SU-DHL-6 (cell line): ENCODE measurements at regions not wholly inside any gene's neighbourhood (a gene's known extent, or its start where the extent isn't known, plus 50 kb on each side); places are given as distances from the start of the nearest gene placed in this dataset.
"Not testable (repeated sequence)": the region's sequence is repeated elsewhere in the genome, so short reads cannot be mapped to it uniquely, and the experiment has no call there.

ENCODE experiments used
- H2AFZ ChIP-seq: fragments of 200-600 bp; sonication (generic); 2 replicates; pipeline ENCODE4 v1.6.1; 2014; ENCODE audit warnings: low read depth, mild to moderate bottlenecking, moderate library complexity, mixed read lengths, antibody characterized with exemption, low read length; ENCODE audit not compliant: severe bottlenecking
- H3F3A ChIP-seq: fragments of 200-600 bp; shearing (Covaris generic); 2 replicates; pipeline ENCODE4 v1.6.0; 2016; ENCODE audit warnings: antibody characterized with exemption, mild to moderate bottlenecking; ENCODE audit not compliant: insufficient read depth
- H3K27ac ChIP-seq: fragments of 200-600 bp; sonication (generic); 2 replicates; pipeline ENCODE4 v1.5.1; 2016; ENCODE audit warnings: low read depth, mild to moderate bottlenecking, low read length, moderate library complexity, mixed read lengths
- H3K27me3 ChIP-seq: fragments of 200-600 bp; sonication (generic), shearing (Covaris generic); 2 replicates; pipeline ENCODE4 v1.6.0; 2014; ENCODE audit warnings: mild to moderate bottlenecking, low read length
- H3K36me3 ChIP-seq: fragments of 200-600 bp; sonication (generic); 2 replicates; pipeline ENCODE4 v1.6.1; 2014; ENCODE audit warnings: mild to moderate bottlenecking, low read length, mixed read lengths
- H3K4me2 ChIP-seq: fragments of 300-600, 200-600 bp; shearing (Covaris generic), sonication (generic); 2 replicates; pipeline ENCODE4 v1.6.0; 2014; ENCODE audit warnings: low read length, low read depth, mild to moderate bottlenecking; ENCODE audit not compliant: poor library complexity, severe bottlenecking
- H3K4me3 ChIP-seq: fragments of 200-600 bp; sonication (generic); 2 replicates; pipeline ENCODE4 v1.5.1; 2014; ENCODE audit warnings: antibody characterized with exemption, low read length, mild to moderate bottlenecking, mixed read lengths; ENCODE audit not compliant: insufficient read depth, poor library complexity, severe bottlenecking
- H3K79me2 ChIP-seq: fragments of 200-600 bp; sonication (generic); 2 replicates; pipeline ENCODE4 v1.6.1; 2014; ENCODE audit warnings: mild to moderate bottlenecking, low read length, moderate library complexity; ENCODE audit not compliant: insufficient read depth
- H3K9ac ChIP-seq: fragments of 200-600 bp; sonication (generic); 2 replicates; pipeline ENCODE4 v1.7.0; 2014; ENCODE audit warnings: mild to moderate bottlenecking, low read length
- H3K9me2 ChIP-seq: fragments of 200-600 bp; sonication (generic); replicated peaks from 2 replicates; pipeline ENCODE4 v1.6.1; 2014; ENCODE audit warnings: low read length; ENCODE audit not compliant: insufficient read depth
- H3K9me3 ChIP-seq: fragments of 200-600 bp; sonication (generic); 2 replicates; pipeline ENCODE4 v1.6.1; 2014; ENCODE audit warnings: low read length, mixed read lengths; ENCODE audit not compliant: insufficient read depth
- H4K20me1 ChIP-seq: fragments of 200-600 bp; sonication (generic); 2 replicates; pipeline ENCODE4 v1.6.1; 2014; ENCODE audit warnings: low read depth, mild to moderate bottlenecking, antibody characterized with exemption, low read length, moderate library complexity, mixed read lengths
- EZH2phosphoT487 ChIP-seq: fragments of 200-600 bp; sonication (generic), shearing (Covaris generic); conservative IDR thresholded peaks from 2 replicates; pipeline ENCODE4 v1.6.1; 2018; ENCODE audit warnings: mild to moderate bottlenecking, antibody characterized with exemption, low read length, moderate library complexity, mixed read lengths
- TF ChIP-seq, protein P1 (sequence below): fragments of 200-600 bp; sonication (generic); IDR thresholded peaks from one replicate; pipeline ENCODE4 v1.5.1; 2017; ENCODE audit warnings: antibody characterized with exemption, mild to moderate bottlenecking, low read length, moderate library complexity; ENCODE audit not compliant: insufficient read depth, poor library complexity, severe bottlenecking

DNA sequence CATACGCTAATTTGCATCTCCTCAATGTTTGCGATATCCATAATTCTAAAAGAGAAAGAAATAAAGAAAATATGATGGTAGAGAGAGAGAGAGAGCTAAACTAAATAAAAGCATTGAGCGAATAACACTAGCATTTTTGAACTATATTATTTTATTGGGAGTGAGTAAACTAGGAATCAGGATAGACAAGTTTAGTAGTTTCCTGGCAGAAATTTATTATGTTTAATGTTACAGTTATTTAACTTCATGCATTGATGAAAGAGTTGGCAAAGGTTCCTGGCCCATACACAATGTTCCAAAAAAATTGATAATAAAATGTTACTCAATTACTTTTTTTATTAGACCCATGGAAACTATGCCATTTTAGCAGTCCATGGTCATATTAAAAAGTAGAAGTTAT, 1708.2 kb upstream of the CDH6 start:
- Histone ChIP-seq H4K20me1 (no peaks in the 10 kb centered on the region), H3K4me2 (no peak overlapping the region), H3K27me3 (no peaks in the 10 kb centered on the region), H3K36me3 (no peaks in the 10 kb centered on the region), H3K9ac (no peak overlapping the region), H3K9me2 (no peaks in the 10 kb centered on the region), H3K79me2 (no peaks in the 10 kb centered on the region), H3K4me3 (no peak overlapping the region), H3F3A (no peaks in the 10 kb centered on the region), H3K27ac (no peak overlapping the region), H3K9me3 (no peaks in the 10 kb centered on the region), H2AFZ (no peak overlapping the region)
- TF ChIP-seq, protein P1, sequence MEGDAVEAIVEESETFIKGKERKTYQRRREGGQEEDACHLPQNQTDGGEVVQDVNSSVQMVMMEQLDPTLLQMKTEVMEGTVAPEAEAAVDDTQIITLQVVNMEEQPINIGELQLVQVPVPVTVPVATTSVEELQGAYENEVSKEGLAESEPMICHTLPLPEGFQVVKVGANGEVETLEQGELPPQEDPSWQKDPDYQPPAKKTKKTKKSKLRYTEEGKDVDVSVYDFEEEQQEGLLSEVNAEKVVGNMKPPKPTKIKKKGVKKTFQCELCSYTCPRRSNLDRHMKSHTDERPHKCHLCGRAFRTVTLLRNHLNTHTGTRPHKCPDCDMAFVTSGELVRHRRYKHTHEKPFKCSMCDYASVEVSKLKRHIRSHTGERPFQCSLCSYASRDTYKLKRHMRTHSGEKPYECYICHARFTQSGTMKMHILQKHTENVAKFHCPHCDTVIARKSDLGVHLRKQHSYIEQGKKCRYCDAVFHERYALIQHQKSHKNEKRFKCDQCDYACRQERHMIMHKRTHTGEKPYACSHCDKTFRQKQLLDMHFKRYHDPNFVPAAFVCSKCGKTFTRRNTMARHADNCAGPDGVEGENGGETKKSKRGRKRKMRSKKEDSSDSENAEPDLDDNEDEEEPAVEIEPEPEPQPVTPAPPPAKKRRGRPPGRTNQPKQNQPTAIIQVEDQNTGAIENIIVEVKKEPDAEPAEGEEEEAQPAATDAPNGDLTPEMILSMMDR: no peak
- no peak for TF ChIP-seq EZH2phosphoT487

DNA sequence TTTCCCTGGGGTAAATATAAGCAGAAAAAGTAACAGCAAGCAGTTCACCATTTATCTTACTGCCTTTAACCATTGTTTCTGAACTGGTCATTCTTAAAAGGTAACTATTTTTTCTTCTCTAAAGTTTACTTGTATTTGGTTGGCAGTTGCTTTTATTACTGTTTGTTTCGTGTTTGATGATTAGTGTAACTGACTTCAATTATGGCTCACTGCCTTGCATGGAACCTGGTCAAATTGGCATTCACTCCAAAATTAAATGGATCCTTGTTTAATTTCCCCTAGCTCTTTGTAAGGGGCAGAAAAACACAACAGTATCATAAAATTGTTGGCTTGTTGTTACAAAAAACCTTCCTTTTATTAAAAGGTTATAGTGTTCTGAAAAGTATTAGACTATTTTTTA, 1723.9 kb upstream of the CDH6 start:
- Histone ChIP-seq H3K27me3 (no peaks in the 10 kb centered on the region), H3F3A (no peaks in the 10 kb centered on the region), H3K36me3 (no peaks in the 10 kb centered on the region), H4K20me1 (no peaks in the 10 kb centered on the region), H3K9me2 (no peaks in the 10 kb centered on the region), H3K4me2 (no peak overlapping the region), H3K79me2 (no peaks in the 10 kb centered on the region), H2AFZ (no peak overlapping the region), H3K27ac (no peak overlapping the region), H3K9ac (no peak overlapping the region), H3K4me3 (no peak overlapping the region), H3K9me3 (no peaks in the 10 kb centered on the region)
- TF ChIP-seq EZH2phosphoT487: no peak
- TF ChIP-seq, protein P1: no peak

DNA sequence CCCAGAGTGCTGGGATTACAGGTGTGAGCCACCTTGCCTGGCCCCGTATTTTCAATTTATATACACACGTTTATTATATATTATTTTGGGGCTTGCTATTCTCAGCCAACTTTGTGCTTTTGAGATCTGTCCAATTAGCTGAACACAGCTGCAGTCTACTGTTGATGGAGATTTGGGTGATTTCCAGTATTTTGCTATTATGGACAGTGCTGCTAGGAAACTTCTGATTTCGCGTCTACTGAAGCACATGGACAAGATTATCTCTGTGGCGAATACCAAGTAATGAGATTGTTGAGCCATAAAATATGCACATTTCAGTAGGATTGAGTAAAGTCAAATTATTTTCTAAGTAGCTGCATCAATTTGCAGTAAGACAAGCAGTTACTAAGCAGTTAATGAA, 1731.2 kb upstream of the CDH6 start:
- Histone ChIP-seq H3F3A (no peaks in the 10 kb centered on the region), H3K27me3 (no peaks in the 10 kb centered on the region), H3K9ac (no peak overlapping the region), H2AFZ (no peak overlapping the region), H3K9me3 (no peaks in the 10 kb centered on the region), H3K9me2 (no peaks in the 10 kb centered on the region), H3K36me3 (no peaks in the 10 kb centered on the region), H3K79me2 (no peaks in the 10 kb centered on the region), H4K20me1 (no peaks in the 10 kb centered on the region), H3K27ac (no peak overlapping the region), H3K4me2 (no peak overlapping the region), H3K4me3 (no peak overlapping the region)
- TF ChIP-seq, protein P1: no peak
- TF ChIP-seq EZH2phosphoT487: no peak

DNA sequence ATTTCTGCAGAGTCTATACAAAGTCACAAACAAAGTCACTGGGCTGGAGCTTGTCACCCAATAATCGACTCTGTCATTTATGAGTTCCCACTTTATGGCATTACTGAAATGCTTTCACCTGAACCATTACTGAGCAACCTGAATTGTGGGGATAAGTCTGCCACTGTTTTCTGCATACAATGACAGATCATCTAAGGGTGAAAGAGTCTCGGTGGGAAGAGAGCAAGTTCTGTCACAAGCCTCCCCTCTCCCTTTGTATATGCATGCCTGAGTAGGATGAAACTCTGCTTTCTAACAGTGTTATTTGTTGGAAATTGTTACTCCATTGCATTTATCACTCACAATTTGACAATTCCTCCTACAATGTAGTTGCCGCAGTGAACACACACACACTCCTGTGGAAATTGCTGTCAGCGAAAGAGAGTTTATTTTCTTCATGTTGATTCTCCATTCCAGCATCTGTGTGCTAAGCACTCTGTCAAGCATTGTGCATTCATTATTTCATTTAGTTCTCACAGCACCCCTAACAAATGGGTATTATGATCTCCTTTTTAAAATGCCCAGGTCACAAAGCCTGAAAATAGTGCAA, 1732.4 kb upstream of the CDH6 start:
- Histone ChIP-seq H3K9me3 (no peaks in the 10 kb centered on the region), H3K9ac (no peak overlapping the region), H3K9me2 (no peaks in the 10 kb centered on the region), H3K27ac (no peak overlapping the region), H3F3A (no peaks in the 10 kb centered on the region), H3K36me3 (no peaks in the 10 kb centered on the region), H3K4me3 (no peak overlapping the region), H3K79me2 (no peaks in the 10 kb centered on the region), H4K20me1 (no peaks in the 10 kb centered on the region), H2AFZ (no peak overlapping the region), H3K4me2 (no peak overlapping the region), H3K27me3 (no peaks in the 10 kb centered on the region)
- no peak for TF ChIP-seq EZH2phosphoT487
- TF ChIP-seq, protein P1: no peak

DNA sequence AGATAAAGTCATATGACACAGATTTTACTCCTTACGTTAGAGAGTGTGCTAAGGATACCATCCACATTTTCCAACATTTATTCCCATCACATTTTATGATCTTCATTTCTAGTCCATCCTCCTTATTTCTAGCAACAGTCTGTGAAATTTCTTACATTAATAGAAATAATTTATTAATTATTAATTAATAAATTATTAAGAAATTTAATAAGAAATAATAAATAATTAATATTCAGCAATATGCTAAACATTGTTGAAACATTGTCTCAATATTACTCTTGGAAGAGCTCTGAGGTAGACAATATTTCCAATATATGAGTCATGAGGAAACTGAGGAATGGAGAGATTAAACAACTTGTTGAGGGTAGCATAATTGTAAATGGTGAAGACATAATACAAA, 1742.5 kb upstream of the CDH6 start:
- not testable (repeated sequence) for H3K27me3 ChIP-seq, H3F3A ChIP-seq, H3K9me2 ChIP-seq, H3K4me2 ChIP-seq, H3K9me3 ChIP-seq, H4K20me1 ChIP-seq, H3K36me3 ChIP-seq, H3K27ac ChIP-seq, H3K4me3 ChIP-seq, H3K9ac ChIP-seq, H3K79me2 ChIP-seq, H2AFZ ChIP-seq
